Esophagus muscularis mucosa (tissue), 4 donors: ENCODE measurements at regions not wholly inside any gene's neighbourhood (a gene's known extent, or its start where the extent isn't known, plus 50 kb on each side); places are given as distances from the start of the nearest gene placed in this dataset.
"Not testable (repeated sequence)": the region's sequence is repeated elsewhere in the genome, so short reads cannot be mapped to it uniquely, and the experiment has no call there.

Source experiments
- DNase-seq: peaks from one replicate; pipeline ENCODE4 v3.0.0-alpha.2; 2017; ENCODE audit errors: extremely low spot score
- H3K27ac ChIP-seq, 4 donors: fragments of 200-600 bp; sonication (generic); replicated peaks in 1 of 4; 1 replicate in 3 of 4; 2 replicates in 1 of 4; pipeline ENCODE4 v1.5.1; 2016 to 2019; ENCODE audit warnings: mild to moderate bottlenecking in 1 of 4
- H3K27me3 ChIP-seq, 4 donors: fragments of 200-600 bp; sonication (generic); one replicate each; pipeline versions ENCODE4 v1.5.1 to v1.6.0; 2016 to 2019
- H3K36me3 ChIP-seq, 4 donors: fragments of 200-600 bp; sonication (generic); one replicate each; pipeline ENCODE4 v1.5.1; 2016 to 2019
- H3K4me1 ChIP-seq, 4 donors: fragments of 200-600 bp; sonication (generic); one replicate each; pipeline ENCODE4 v1.5.1; 2016 to 2019
- H3K4me3 ChIP-seq, 4 donors: fragments of 200-600 bp; sonication (generic); 1 replicate in 2 of 4; 2 replicates in 2 of 4; pipeline ENCODE4 v1.5.1; 2016 to 2019; ENCODE audit warnings: mild to moderate bottlenecking in 4 of 4, moderate library complexity in 1 of 4
- H3K9me3 ChIP-seq, 4 donors: fragments of 200-600 bp; sonication (generic); 1 replicate in 3 of 4; 2 replicates in 1 of 4; pipeline ENCODE4 v1.5.1; 2016 to 2019
- EP300 ChIP-seq: sonication (generic); formaldehyde crosslinking; IDR thresholded peaks from one replicate; pipeline ENCODE4 v1.6.1; 2017; ENCODE audit warnings: antibody characterized with exemption
- POLR2A ChIP-seq: fragments of 450-650 bp; IDR thresholded peaks from one replicate; pipeline ENCODE4 v1.6.1; 2017; ENCODE audit warnings: antibody characterized with exemption, moderate library complexity, mild to moderate bottlenecking, low read depth
- POLR2AphosphoS5 ChIP-seq, 2 donors: sonication (generic); formaldehyde crosslinking; IDR thresholded peaks; one replicate each; pipeline ENCODE4 v1.6.1; 2017; ENCODE audit warnings: antibody characterized with exemption in 2 of 2
- WGBS: methylation state at CpG from one replicate; pipeline ENCODE4 v1.1.5; 2018; 5-methylcytosine and 5-hydroxymethylcytosine counted together
- intact Hi-C: fragments of 100-400 bp; cut with DNase I; formaldehyde crosslinking; loops from one replicate; pipeline ENCODE4 v1.15.1; 2023
- TF ChIP-seq, protein P1 (sequence below), 3 experiments: fragments of 200-600 bp in 2 of 3; fragments of 450-650 bp in 1 of 3; sonication (generic) in 2 of 3; IDR thresholded peaks; one replicate each; pipeline ENCODE4 v1.5.1; 2017 to 2019; ENCODE audit warnings: antibody characterized with exemption in 3 of 3, mild to moderate bottlenecking in 2 of 3, moderate library complexity in 1 of 3

DNA sequence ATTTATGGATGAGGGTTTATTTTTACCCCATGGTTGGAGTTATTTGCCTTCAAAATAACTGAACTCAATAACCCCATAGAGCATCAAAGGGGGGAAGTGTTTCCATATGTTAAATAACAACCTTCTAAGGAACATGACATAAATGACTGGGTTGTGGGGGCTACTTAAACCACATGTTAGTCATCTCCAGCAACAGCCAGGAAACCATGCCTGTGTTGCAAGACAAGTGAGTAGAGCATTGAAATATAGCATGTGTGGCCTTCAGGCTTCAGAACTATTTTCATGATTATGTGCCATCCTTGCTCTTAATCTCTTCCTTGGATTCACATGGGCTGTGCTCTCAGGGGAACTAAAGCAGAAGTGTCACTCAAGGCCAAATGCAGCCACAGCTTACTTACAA lies 431.2 kb downstream of the AGTPBP1 start:
- no peaks in the 10 kb centered on the region for H3K36me3 ChIP-seq
- TF ChIP-seq EP300 (no peak), POLR2A (no peak), POLR2AphosphoS5 (IDR thresholded peaks at IDR 0.05) (no peak)
- TF ChIP-seq, protein P1, sequence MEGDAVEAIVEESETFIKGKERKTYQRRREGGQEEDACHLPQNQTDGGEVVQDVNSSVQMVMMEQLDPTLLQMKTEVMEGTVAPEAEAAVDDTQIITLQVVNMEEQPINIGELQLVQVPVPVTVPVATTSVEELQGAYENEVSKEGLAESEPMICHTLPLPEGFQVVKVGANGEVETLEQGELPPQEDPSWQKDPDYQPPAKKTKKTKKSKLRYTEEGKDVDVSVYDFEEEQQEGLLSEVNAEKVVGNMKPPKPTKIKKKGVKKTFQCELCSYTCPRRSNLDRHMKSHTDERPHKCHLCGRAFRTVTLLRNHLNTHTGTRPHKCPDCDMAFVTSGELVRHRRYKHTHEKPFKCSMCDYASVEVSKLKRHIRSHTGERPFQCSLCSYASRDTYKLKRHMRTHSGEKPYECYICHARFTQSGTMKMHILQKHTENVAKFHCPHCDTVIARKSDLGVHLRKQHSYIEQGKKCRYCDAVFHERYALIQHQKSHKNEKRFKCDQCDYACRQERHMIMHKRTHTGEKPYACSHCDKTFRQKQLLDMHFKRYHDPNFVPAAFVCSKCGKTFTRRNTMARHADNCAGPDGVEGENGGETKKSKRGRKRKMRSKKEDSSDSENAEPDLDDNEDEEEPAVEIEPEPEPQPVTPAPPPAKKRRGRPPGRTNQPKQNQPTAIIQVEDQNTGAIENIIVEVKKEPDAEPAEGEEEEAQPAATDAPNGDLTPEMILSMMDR (IDR thresholded peaks at IDR 0.05), result no peak
- peaks cover 0 to 4% (median 1%) of the 10 kb centered on the region in 4 donors for H3K9me3 ChIP-seq
- DNase-seq, result no peak
- no peaks in the 10 kb centered on the region for H3K27me3 ChIP-seq
- no peaks in the 10 kb centered on the region for H3K4me1 ChIP-seq
- no peak overlapping the region for H3K4me3 ChIP-seq
- intact Hi-C loops, result no loop called here
- no peak overlapping the region for H3K27ac ChIP-seq

DNA sequence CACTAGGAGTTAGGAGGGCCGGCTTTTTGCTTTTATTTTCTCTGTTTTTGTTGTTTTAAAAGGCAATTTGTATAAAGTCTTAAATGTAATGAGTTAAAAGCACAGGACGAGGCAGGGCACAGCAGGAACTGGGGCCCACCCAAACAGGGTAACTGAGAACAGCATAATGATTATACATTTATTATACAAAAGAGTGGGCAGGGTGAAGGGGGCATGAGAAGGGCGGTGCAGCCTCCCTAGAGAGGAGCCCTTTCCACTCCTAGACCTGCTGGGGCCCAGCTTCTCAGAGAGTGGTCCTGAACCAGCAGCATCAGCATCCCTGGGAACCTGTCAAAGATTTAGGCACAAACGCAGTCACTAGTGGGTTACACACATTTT lies 438.0 kb downstream of the AGTPBP1 start:
- Histone ChIP-seq H3K9me3 (no peaks in the 10 kb centered on the region), H3K27me3 (no peaks in the 10 kb centered on the region), H3K27ac (no peak overlapping the region), H3K4me3 (no peak overlapping the region), H3K4me1 (no peaks in the 10 kb centered on the region), H3K36me3 (no peaks in the 10 kb centered on the region)
- no peak for TF ChIP-seq POLR2AphosphoS5 (IDR thresholded peaks at IDR 0.05)
- TF ChIP-seq EP300, result no peak
- TF ChIP-seq, protein P1 (IDR thresholded peaks at IDR 0.05), result no peak
- 70% methylated on average over 4 of the region's 4 CpGs for WGBS
- intact Hi-C loops, result no loop called here
- DNase-seq, result no peak

DNA sequence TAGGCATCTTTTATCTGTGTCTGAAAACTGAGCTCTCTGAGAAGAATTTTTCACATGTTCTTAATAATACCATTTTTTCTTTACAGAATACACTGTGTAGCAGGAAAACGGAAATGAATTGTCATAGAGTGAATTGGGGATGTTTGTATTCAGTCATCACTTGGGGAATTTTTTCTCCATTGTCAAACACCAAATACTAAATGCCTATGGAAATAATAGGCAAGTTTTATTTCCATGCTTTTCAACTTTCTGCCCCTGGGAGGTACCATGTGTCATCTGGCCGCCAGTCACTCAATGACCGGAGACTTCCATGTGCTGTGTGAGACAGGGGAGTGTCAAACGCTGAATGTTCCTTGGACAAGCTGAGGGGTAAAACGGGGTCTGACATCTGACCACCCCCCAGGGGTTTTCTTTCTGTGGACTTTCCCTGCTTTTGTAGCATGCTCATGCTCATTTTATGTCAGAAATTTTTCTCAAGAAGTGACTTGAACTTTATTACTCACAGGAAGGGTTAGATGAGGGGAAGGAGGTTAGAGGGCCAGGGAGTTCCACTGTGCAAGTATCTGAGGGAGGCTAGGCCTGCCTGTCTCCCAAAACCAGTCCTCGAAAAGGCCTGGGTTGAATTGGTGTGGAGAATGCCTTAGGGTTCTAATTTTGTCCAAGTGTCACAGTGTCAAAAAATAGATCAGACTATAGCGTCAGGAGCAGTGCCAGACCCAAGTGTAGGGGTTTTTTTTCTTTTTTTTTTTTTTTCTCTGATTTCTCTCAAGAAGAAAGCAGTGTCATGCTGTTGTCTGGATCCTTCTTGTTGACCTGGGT lies 438.6 kb downstream of the AGTPBP1 start:
- DNase-seq, result no peak
- intact Hi-C loops, result no loop called here
- Histone ChIP-seq H3K27me3 (no peaks in the 10 kb centered on the region), H3K9me3 (no peaks in the 10 kb centered on the region), H3K4me3 (no peak overlapping the region), H3K27ac (no peak overlapping the region), H3K36me3 (no peaks in the 10 kb centered on the region), H3K4me1 (no peaks in the 10 kb centered on the region)
- TF ChIP-seq POLR2AphosphoS5 (IDR thresholded peaks at IDR 0.05) (no peak), EP300 (no peak), POLR2A (no peak)
- TF ChIP-seq, protein P1 (IDR thresholded peaks at IDR 0.05), result no peak
- 72% methylated on average over 7 of the region's 7 CpGs for WGBS

DNA sequence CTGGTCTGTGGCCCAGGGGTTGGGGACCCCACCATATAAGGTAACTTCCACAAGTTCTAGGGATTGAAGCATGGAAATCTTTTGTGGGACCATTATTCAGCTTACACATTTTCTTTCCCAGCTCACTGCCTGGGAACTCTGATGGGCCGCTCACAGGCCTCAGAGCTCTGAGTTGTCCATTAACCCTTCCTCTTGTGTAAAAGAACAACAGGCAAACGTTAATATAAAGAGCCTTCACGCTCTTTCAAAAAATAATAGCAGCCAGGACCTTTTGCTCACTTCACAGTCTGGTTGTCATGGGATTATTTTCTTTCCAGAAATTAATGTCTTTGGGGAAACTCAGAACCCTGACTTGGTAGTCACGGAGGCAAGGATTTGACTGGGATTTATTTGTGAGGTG lies 443.3 kb downstream of the AGTPBP1 start:
- WGBS, result 65% methylated on average over 4 of the region's 4 CpGs
- DNase-seq, result no peak
- Histone ChIP-seq H3K9me3 (peaks cover 0 to 8% (median 0%) of the 10 kb centered on the region in 4 donors), H3K4me3 (no peak overlapping the region), H3K4me1 (no peaks in the 10 kb centered on the region), H3K27ac (no peak overlapping the region), H3K36me3 (no peaks in the 10 kb centered on the region), H3K27me3 (no peaks in the 10 kb centered on the region)
- TF ChIP-seq, protein P1 (IDR thresholded peaks at IDR 0.05), result no peak
- intact Hi-C loops, result no loop called here

DNA sequence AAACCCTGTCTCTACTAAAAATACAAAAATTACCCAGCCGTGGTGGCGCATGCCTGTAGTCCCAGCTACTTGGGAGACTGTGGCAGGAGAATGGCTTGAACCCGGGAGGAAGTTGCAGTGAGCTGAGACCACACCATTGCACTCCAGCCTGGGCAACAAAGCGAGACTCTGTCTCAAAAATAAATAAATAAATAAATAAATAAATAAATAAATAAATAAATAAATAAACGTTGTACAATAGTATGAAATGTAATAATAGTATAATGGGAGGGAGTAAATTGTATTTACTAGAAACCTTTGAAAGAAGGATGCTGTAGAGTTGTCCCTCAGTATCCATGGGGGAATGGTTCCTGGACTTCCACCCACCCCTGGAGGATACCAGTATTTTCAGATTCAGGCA lies 446.5 kb downstream of the AGTPBP1 start:
- DNase-seq, H3K27me3 ChIP-seq, intact Hi-C loops, H3K4me1 ChIP-seq, H3K9me3 ChIP-seq, H3K27ac ChIP-seq, H3K36me3 ChIP-seq, H3K4me3 ChIP-seq: not testable (repeated sequence)
- WGBS, result 84% methylated on average over 5 of the region's 5 CpGs
